GM10248 (cell line): ENCODE measurements at regions not wholly inside any gene's neighbourhood (a gene's known extent, or its start where the extent isn't known, plus 50 kb on each side); places are given as distances from the start of the nearest gene placed in this dataset.

Experiments used
- CTCF ChIA-PET: fragments of 300-600 bp; sonication (Branson Sonifier 250); formaldehyde crosslinking; extraction: SDS; loops from one replicate; lab custom pipeline; 2021; ENCODE audit warnings: antibody characterized with exemption; lab: Yijun Ruan, JAX
- POLR2A ChIA-PET: fragments of 350-650 bp; sonication (Branson Sonifier 250); formaldehyde crosslinking; extraction: SDS; loops from one replicate; lab custom pipeline; 2020; ENCODE audit warnings: antibody characterized with exemption; lab: Yijun Ruan, JAX
- DNase-seq: peaks from one replicate; pipeline ENCODE4 v3.0.0; 2012; ENCODE audit errors: extremely low spot score
- TF ChIP-seq, protein P1 (sequence below): IDR thresholded peaks from 2 replicates; pipeline ENCODE4 v1.5.1; 2012; ENCODE audit warnings: mild to moderate bottlenecking, low read depth; ENCODE audit errors: extremely low read depth, missing control alignments, control extremely low read depth

DNA sequence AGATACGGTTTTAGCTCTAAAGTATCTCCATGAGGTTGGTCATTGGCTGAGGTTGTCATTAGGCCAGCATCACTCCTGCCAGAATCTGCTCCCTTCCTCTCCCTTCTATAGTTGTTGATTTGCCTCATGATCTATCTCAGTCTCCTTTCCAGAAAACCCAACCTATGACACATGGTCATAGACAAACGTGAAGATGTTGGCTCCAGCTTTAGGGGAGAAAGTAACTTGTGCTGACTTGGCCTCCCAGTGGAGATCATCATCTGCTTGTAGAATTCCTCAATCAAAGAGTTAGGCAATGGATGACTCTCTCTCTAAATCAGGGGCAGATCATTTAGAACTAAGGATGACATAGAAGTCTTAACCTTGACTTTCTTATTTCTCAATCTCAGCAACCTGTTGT is 894.4 kb downstream of the TTLL7 start:
- TF ChIP-seq, protein P1, sequence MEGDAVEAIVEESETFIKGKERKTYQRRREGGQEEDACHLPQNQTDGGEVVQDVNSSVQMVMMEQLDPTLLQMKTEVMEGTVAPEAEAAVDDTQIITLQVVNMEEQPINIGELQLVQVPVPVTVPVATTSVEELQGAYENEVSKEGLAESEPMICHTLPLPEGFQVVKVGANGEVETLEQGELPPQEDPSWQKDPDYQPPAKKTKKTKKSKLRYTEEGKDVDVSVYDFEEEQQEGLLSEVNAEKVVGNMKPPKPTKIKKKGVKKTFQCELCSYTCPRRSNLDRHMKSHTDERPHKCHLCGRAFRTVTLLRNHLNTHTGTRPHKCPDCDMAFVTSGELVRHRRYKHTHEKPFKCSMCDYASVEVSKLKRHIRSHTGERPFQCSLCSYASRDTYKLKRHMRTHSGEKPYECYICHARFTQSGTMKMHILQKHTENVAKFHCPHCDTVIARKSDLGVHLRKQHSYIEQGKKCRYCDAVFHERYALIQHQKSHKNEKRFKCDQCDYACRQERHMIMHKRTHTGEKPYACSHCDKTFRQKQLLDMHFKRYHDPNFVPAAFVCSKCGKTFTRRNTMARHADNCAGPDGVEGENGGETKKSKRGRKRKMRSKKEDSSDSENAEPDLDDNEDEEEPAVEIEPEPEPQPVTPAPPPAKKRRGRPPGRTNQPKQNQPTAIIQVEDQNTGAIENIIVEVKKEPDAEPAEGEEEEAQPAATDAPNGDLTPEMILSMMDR: no peak
- ChIA-PET POLR2A (no interaction called here), CTCF (interaction anchor here (1.2 kb wide), 1 partner anchor 10 kb away, joined by 3 read pairs; no protein-coding TSS in a partner anchor)

DNA sequence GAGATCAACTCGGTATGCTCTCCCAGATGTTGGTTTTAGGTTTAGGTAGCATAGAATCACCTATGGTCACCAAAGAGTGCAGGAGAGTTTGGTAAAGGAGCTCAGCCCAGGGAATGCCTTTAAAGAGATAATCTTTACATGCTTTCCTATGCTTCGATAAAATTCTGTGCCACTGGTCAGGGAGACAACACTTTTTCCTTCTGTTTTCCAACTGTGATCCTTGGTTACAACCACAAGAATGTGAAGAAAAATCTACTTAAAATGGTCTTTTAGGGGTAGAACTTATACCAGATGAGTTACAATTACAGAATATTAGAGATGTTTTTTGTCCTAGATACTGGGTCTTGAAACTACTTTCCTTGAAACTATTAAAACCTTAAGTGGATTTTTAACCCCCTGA is 895.6 kb downstream of the TTLL7 start:
- CTCF ChIA-PET: interaction anchor here (1.9 kb wide), 1 partner anchor 11 kb away, joined by 7 read pairs; no protein-coding TSS in a partner anchor
- TF ChIP-seq, protein P1: no peak
- no peak for DNase-seq
- POLR2A ChIA-PET: no interaction called here

More for the DNA sequence above, 894.4 kb downstream of the TTLL7 start:
- no peak for DNase-seq

DNA sequence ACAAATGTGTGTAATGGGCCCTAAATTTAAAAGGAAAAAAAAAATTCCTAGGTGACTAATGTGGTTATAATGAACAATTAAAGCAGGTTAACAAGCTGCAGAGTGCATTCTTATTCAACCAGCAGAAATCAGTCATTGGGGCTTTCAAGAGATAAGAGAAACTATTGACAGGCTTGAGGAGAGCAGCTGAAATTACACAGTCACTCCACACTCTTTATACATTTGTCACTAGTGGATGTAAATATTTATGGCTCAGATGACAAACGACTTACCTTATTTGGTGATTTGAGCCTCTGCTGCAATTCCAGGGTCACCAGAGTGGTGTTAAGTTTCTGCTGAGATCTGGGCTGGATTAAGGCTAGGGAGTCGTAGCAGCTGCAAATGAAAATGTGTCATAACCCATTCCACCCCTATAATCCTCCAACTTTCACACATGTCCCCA is 896.3 kb downstream of the TTLL7 start:
- CTCF ChIA-PET: interaction anchor here (1.9 kb wide), 1 partner anchor 11 kb away, joined by 7 read pairs; no protein-coding TSS in a partner anchor
- TF ChIP-seq, protein P1: no peak
- POLR2A ChIA-PET: no interaction called here
- no peak for DNase-seq

DNA sequence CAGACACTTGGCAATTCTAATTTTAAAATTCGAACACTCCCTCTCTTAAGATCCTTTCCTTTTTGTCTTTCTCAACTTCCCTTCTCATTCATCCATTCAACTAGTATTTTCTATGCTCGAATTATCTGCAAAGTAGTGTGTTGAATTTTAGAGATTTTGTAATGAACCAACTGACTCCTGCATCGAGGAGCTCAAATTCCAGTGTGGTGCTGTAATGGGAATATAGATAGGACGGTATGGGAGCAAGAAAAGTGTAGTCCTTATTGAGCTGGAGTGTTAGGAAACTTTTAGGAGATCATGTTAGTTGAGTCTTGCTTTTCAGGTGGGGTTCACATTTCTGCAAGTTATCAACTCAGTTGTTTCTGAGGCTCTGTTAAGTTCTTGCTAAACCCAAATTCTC is 897.5 kb downstream of the TTLL7 start:
- DNase-seq: no peak
- ChIA-PET CTCF (interaction anchor here (1.5 kb wide), 1 partner anchor 12 kb away, joined by 4 read pairs; no protein-coding TSS in a partner anchor), POLR2A (no interaction called here)
- TF ChIP-seq, protein P1: no peak

DNA sequence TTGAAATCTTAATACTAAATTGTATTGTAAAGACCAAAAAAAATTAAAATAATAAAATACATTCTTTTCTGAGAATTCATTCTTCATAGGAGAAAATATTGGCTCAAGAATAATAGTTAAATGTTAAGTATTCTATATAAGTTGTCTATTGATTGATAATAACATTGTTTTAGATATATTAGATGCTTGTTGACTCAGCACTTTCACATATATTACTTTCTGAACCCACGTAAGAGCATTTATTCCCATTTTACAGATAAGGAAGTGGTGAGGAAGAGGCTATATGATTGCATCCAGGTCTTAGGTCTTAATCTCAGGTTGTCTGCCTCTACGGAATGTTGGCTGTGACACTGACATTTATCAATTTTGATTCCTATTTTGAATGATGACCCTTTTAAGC is 898.8 kb downstream of the TTLL7 start:
- ChIA-PET POLR2A (no interaction called here), CTCF (interaction anchor here (1.5 kb wide), 1 partner anchor 13 kb away, joined by 4 read pairs; no protein-coding TSS in a partner anchor)
- TF ChIP-seq, protein P1: no peak
- no peak for DNase-seq

DNA sequence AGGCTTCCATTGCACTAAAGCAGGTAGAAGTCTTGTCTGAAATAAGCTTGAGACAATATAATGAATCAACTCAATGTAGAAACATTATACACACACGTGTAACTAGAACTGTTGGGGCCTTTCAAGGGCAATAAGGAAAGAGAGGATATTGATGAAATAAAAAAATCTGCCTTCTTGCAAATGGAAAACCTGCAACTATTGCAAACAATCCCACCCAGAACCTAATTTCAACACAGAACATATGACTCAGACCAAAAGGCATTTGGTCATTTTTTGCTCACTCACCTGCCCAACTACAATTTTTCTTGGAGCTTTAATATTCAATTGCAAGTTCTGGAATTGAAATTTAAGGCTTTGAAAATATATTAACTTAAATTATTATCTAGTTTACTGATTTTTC is 900.1 kb downstream of the TTLL7 start:
- DNase-seq: no peak
- TF ChIP-seq, protein P1: no peak
- ChIA-PET CTCF (no interaction called here), POLR2A (no interaction called here)

DNA sequence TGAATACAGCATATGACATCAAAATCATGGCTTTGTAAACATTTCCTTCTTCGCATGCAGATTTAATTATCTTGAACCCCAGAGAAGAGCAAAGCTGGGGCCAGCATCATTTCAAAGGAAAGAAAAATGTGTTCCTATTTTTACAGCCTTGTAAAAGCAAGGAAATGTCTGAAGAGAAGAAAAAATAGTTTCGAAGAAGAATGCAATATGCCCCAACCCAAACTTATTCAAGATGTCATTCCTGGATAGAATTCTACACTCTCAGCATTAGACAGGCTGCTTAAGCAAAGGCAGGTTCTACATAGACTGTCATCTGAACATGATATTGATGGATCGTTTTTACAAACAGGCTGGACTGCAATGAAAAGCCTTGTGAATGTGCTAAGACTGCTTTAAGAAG is 900.8 kb downstream of the TTLL7 start:
- POLR2A ChIA-PET: no interaction called here
- TF ChIP-seq, protein P1: no peak
- DNase-seq: no peak
- CTCF ChIA-PET: interaction anchor here (1.6 kb wide), 1 partner anchor 25 kb away, joined by 3 read pairs; no protein-coding TSS in a partner anchor
